ENCODE measurements at regions not wholly inside any gene's neighbourhood (a gene's known extent, or its start where the extent isn't known, plus 50 kb on each side); places are given as distances from the start of the nearest gene placed in this dataset.

GRCh38 chr2:143968860-143969259 is 551.1 kb downstream of the ZEB2 start:
- TF ChIP-seq CTCF (IDR thresholded peaks at IDR 0.05; ENCODE audit: low read depth, low read length, missing input control) (no peak), GABPA (IDR thresholded peaks at IDR 0.05 in 1 of 2, conservative IDR thresholded peaks at IDR 0.05 in 1 of 2) (no peak), EGR1 (IDR thresholded peaks at IDR 0.05; ENCODE audit: low read depth in 2 of 2) (no peak), ATF3 (IDR thresholded peaks at IDR 0.05) (no peak), TAF1 (conservative IDR thresholded peaks at IDR 0.05) (no peak), RXRA (IDR thresholded peaks at IDR 0.05) (no peak), RAD21 (IDR thresholded peaks at IDR 0.05) (no peak), MAX (IDR thresholded peaks at IDR 0.05) (no peak), YY1 (IDR thresholded peaks at IDR 0.05) (no peak), JUND (IDR thresholded peaks at IDR 0.05) (no peak), ZBTB33 (IDR thresholded peaks at IDR 0.05) (no peak)
